HG02642 (cell line): ENCODE measurements at regions not wholly inside any gene's neighbourhood (a gene's known extent, or its start where the extent isn't known, plus 50 kb on each side); places are given as distances from the start of the nearest gene placed in this dataset.
"Not testable (repeated sequence)": the region's sequence is repeated elsewhere in the genome, so short reads cannot be mapped to it uniquely, and the experiment has no call there.

Experiments used
- ATAC-seq: cut with Tn5 transposase; IDR thresholded peaks from one replicate; pipeline ENCODE4 v1.9.1; 2021; ENCODE audit warnings: mild to moderate bottlenecking; ENCODE audit not compliant: unreplicated experiment, poor library complexity

DNA sequence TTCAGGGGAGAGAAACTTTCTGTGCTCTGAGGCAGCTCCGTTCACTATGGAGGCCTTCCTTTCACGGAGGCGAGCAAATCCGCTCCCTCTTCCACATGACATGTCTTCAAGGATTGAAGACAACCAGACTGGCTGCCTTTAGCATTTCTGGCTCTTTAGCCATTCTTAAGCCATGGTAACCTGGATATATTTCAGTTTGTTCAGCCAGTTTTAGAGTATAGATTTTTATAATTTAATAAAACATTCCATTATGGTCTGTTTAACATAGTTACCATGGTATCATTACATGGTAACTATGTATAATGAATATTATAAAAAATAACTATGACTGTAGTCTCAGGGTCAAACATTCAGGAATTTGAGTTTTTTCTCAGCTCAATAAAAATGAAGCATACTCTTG lies 54.2 kb upstream of the NFIA start:
- ATAC-seq, result no peak

- ATAC-seq, result not testable (repeated sequence)
Observed at GRCh38 chr1:61018068-61018467, 64.3 kb upstream of the NFIA start.

DNA sequence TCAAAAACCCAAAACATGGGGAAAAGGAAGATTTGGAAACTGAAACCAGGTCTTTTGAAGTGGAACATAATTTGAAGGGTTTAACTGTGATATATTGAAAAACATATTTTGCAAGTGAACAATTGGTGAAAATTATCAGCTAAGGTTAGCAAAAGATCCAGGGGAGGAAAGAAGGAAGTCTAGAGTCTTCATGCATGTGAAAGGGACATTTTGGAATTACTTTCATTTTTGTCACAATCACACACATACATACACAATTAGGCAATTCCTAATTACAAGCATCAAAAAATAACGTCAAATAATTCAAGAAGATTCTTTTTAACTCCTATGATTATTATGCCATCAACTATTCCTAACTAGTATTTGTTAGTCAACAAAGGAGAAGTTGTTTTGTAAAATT lies 64.7 kb upstream of the NFIA start:
- no peak for ATAC-seq

- ATAC-seq, result no peak
Observed at GRCh38 chr1:61013946-61014667, 68.3 kb upstream of the NFIA start.

DNA sequence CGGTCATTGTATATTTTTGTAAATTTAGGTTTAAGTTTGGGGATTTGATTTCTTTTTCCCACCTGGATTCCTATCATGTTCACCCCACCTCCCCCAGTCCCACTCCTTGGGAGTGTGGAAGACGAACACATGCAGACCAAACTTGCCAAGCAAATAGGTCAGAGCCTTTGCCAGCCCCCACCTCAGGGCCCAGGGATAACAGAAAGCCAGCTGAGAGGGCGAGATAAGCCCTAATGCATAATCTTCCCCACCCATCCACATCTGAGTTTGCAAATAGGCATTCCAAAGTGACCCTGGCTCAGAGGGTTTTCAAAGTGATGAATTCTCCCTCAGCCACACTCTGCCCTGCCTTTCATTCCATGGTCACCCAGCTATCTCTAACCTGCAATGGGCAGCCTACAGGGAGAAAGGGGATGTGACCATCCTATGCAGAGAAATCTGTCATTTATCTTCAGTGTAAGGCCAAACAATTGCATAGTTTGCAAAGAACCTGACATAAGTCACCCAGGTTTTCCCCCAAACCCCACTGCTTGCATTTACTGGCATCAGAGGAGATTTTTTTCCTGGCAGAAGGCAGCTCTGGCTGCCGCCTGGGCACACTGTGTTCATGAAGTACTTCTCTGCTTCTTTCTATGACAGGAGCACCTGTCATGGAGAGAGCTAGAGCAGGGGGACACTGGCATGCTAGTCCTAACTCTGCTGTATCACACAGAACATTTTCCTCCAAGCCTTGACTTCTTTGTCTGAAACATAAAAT lies 69.0 kb upstream of the NFIA start:
- ATAC-seq, result no peak

DNA sequence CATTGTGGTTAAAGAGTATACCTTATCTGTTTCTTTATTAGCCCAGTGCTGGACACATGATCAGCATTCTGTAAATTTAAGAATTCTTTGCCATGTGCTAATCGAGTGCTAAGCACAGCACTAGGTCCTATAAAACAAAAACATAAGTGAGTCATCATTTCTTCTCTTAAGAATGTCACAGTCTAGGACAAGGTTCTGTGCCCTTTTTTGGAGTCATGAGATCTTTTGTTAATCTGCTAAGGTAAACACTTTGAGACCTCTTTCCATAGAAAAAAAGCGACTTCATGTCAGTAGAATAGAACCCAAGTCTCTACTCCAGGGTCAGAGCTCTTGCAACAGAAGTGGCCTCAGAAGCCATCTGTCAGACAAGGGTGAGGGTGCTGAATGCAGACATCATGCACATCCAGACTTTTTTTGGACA lies 70.0 kb upstream of the NFIA start:
- ATAC-seq, result no peak

- no peak for ATAC-seq
Observed at GRCh38 chr1:61011561-61012263, 70.6 kb upstream of the NFIA start.

GRCh38 chr1:61007534-61008364 lies 74.6 kb upstream of the NFIA start:
- no peak for ATAC-seq

DNA sequence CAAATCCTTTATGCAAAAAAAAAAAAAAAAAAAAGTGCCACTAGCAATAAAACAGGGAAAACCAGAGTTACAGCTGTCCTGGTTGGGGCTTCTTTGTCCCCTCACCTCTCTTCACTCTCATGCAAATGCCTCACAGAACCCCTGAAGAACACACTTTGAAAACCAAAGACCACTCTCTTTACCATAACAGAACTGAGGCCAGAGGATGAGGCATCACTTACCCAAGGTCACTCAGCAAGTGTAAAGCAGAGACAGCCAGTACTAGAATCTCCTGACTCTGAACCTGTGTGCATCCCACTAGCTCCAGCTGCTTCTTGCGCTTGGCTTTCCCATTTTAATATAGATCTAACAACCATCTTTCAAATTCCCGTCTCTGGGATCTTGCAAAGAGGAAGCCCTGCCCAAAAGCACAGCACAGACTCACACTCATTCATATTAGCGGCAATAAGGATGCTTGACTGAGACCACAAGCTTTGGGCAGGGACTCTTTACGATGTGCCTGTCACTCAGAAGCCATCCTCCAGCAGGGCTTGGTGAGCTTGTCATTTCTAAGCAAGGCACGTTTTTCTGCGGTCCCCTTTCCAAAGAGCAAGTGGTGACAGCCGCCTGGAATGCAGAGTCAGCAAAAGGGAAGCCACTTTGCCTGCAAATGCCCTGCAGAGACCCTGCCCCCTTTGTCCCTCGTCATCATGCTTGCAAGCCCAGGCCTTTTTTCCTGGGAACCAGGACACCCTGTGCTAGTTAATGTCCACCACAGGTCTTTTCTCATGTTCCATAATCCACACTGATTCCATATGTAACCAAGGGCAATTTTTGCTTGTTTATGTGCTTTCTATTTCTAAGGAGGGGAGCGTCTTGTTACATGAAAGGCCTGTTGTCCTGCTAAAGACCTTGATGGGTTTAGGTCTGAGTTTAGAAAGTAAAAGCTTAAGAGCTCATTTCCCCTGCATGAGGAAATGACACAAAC lies 76.5 kb upstream of the NFIA start:
- no peak for ATAC-seq

DNA sequence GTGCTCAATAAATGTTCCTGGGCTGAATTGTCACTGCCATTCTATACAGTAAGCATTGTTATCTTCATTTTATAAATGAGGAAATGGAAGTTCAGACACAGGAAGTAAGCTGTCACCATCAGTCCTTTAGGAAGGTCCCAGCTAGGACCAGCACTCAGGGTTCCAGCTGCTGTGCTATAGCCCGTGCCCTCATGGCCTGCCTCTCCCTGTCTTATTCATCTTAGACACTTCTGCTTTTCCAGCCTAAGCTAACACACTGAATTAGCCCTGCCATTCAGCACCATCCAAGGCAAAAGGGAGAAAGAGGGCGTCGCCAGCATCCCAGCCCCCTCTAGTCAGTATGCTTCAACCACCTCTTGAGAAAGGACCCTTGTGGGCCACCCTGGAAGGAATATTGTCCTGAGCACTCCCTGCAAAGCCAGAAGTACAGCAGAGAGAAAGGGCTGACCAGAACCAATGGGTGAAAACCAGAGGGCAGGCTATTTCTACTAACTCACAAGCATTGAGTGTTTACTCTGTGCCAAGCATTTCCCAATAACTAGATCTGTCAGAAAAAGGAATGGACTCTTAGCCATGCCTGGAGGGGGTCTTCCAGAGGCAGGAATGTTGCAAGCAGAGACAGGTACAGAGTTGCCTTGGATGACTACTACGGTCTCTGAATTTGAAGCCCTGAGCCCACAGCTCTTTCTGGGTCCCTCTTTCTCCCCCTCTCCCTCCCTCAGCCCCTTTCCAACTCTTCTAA lies 77.9 kb upstream of the NFIA start:
- no peak for ATAC-seq

DNA sequence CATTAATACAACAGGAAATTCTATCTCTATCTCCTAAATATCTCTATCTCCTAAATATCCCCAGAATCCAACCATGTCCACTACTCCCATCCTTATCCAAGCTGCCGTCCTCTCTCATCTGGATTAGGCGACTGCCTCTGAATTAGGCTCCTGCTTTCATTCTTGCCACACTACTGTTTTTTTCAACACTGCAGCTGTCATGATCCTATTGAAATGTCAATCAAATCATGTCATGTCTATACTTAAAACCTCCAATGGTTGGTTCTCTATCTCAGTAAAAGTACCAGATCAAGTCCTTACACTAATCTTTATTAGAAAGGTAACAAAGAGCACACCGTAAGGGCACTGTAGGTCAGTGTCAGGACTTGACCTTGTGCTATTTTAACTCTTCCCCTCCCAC lies 82.0 kb upstream of the NFIA start:
- ATAC-seq, result no peak

GRCh38 chr1:60998786-60999185 lies 83.6 kb upstream of the NFIA start:
- no peak for ATAC-seq

GRCh38 chr1:60994828-60995492 lies 87.4 kb upstream of the NFIA start:
- no peak for ATAC-seq

DNA sequence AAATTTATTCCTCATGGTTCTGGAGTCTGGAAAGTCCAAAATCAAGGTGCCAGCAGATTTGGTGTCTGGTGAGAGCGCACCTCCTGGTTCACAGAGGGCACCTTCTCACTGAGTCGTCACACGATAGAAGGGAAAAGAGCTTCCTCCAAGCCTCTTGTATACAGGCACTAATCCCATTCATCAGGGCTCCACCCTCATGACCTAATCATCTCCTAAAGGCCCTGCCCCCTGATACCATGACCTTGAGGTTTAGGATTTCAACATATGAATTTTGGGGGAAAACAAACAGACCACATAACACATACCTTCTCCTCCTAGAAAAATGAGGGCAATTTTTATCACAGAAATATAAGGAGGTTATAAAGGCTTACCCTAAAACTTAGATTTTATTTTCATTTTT lies 88.0 kb upstream of the NFIA start:
- no peak for ATAC-seq

DNA sequence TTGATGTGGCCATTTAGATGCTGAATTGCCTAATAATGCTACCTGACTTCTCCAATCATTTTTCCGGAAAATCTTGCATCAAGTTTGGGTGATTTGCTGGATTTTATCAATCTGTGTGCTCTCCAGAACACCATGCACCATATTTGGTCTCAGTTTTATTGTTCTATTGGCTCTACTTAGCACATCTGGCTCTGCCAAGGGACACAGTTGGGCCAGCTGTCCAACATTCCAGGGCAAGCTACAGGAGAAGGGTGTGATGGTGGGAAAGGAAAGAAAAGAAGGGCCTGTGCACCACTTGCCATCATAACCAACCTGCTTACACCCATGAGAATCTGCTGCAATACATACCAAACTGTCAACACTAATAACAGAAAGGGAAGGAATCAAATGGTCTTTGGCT lies 90.2 kb upstream of the NFIA start:
- no peak for ATAC-seq

- no peak for ATAC-seq
Observed at GRCh38 chr1:60990714-60991090, 91.7 kb upstream of the NFIA start.

DNA sequence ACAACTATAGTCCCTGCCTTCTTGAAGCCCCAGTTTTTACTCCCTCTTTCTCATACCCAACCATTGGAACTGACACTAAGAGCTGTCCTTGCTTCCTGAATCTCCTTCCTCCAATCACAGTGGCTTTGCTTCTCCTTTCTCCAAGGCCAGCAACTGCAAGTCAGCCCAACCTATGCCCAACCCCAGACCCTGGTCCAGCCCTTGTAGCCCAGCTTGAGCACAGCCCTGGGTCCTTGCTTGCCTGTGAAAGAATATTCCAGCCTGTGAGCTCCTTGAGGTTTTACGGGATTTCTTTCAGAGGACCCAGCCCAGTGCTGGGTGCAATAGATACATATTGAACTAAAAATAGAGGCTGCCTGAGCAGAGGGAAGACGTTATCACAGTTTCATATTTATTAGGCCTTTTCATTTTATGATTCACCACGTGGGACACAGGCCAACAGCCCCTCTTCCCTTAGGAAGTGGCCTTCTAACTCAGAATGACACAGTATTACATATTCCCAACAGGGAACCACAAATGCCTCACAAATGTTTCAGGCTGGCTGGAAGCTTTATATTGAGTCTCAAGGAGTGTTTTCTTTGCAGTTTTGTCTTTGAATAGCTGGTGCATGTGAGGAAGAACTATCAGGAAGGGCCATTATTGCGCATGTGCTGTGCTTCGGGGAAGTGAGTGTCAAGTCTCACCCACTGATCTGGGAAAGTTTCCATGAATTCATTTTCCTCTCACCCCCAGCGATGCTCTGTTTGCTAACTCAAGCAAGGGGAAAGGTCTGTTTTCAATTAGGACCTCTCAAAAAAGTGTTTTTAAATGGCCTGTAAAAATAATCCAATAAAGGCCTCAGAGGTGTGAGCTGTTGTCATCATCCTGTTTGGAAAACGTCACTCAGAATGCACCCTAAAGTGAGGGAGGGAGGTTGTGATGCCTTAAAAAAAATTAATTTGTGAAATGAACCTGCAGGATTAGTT lies 92.3 kb upstream of the NFIA start:
- no peak for ATAC-seq
